HEK293 (cell line): ENCODE measurements at regions not wholly inside any gene's neighbourhood (a gene's known extent, or its start where the extent isn't known, plus 50 kb on each side); places are given as distances from the start of the nearest gene placed in this dataset.

Experiments used
- CTCF ChIA-PET: fragments of 350-600 bp; formaldehyde crosslinking; extraction: SDS; loops from one replicate; lab custom pipeline; 2021; ENCODE audit warnings: antibody characterized with exemption; lab: Yijun Ruan, JAX
- POLR2A ChIA-PET: fragments of 300-600 bp; formaldehyde crosslinking; extraction: SDS; loops from one replicate; lab custom pipeline; 2020; ENCODE audit warnings: antibody characterized with exemption, inconsistent platforms; lab: Yijun Ruan, JAX
- H3K27ac ChIP-seq: fragments of 200-500 bp; sonication (Bioruptor generic); 2 replicates; pipeline ENCODE4 v1.5.1; 2014; ENCODE audit warnings: low read depth, low read length, control low read depth, inconsistent platforms; ENCODE audit errors: extremely low read depth
- H3K36me3 ChIP-seq, 2 experiments: fragments of 200-500 bp in 1 of 2; sonication (Bioruptor generic) in 1 of 2; 1 replicate in 1 of 2; 2 replicates in 1 of 2; pipeline ENCODE4 v1.5.1; 2014 to 2017; ENCODE audit warnings: inconsistent platforms in 2 of 2, low read length in 2 of 2; ENCODE audit not compliant: control insufficient read depth in 2 of 2, insufficient read depth in 1 of 2
- H3K4me1 ChIP-seq: fragments of 200-500 bp; sonication (Bioruptor generic); 2 replicates; pipeline ENCODE4 v1.5.1; 2014; ENCODE audit warnings: mild to moderate bottlenecking, low read length, inconsistent platforms; ENCODE audit not compliant: control insufficient read depth, insufficient read depth
- H3K4me3 ChIP-seq: 2 replicates; pipeline ENCODE4 v1.5.1; 2011; ENCODE audit warnings: low read depth, mild to moderate bottlenecking, control low read depth, low read length, moderate library complexity
- H3K9me3 ChIP-seq: fragments of 200-500 bp; sonication (Bioruptor generic); 2 replicates; pipeline ENCODE4 v1.5.1; 2014; ENCODE audit warnings: low read depth, low read length, inconsistent platforms; ENCODE audit not compliant: control insufficient read depth, insufficient read depth
- FEZF1 ChIP-seq: fragments of 450-650 bp; formaldehyde crosslinking; IDR thresholded peaks from 2 replicates; pipeline ENCODE4 v1.5.1; 2016; ENCODE audit warnings: missing biosample characterization, missing genetic modification characterization
- HOXA7 ChIP-seq: sonication (generic); formaldehyde crosslinking; IDR thresholded peaks from 2 replicates; pipeline ENCODE4 v1.8.1; 2022; ENCODE audit warnings: missing genetic modification reagents, borderline replicate concordance
- HOXC10 ChIP-seq: sonication (generic); formaldehyde crosslinking; IDR thresholded peaks from 2 replicates; pipeline ENCODE4 v1.8.1; 2023; ENCODE audit warnings: mild to moderate bottlenecking, missing genetic modification reagents
- HOXD13 ChIP-seq: sonication (generic); formaldehyde crosslinking; IDR thresholded peaks from 2 replicates; pipeline ENCODE4 v1.8.0; 2022; ENCODE audit warnings: missing genetic modification reagents, borderline replicate concordance
- KLF9 ChIP-seq: fragments of 450-650 bp; formaldehyde crosslinking; IDR thresholded peaks from 2 replicates; pipeline ENCODE4 v1.5.1; 2016; ENCODE audit warnings: missing biosample characterization, missing genetic modification characterization, low read depth
- MZF1 ChIP-seq: fragments of 450-650 bp; formaldehyde crosslinking; IDR thresholded peaks from 2 replicates; pipeline ENCODE4 v1.5.1; 2017; ENCODE audit warnings: missing biosample characterization, missing genetic modification characterization, borderline replicate concordance
- RBAK ChIP-seq: fragments of 450-650 bp; formaldehyde crosslinking; IDR thresholded peaks from 2 replicates; pipeline ENCODE4 v1.5.1; 2016; ENCODE audit warnings: missing biosample characterization, missing genetic modification characterization
- SCRT1 ChIP-seq: fragments of 450-650 bp; formaldehyde crosslinking; IDR thresholded peaks from 2 replicates; pipeline ENCODE4 v1.5.1; 2016; ENCODE audit warnings: missing biosample characterization, missing genetic modification characterization, borderline replicate concordance
- SP2 ChIP-seq: fragments of 450-650 bp; formaldehyde crosslinking; IDR thresholded peaks from 2 replicates; pipeline ENCODE4 v1.5.1; 2016; ENCODE audit warnings: missing biosample characterization, missing genetic modification characterization
- SP7 ChIP-seq: fragments of 450-650 bp; formaldehyde crosslinking; IDR thresholded peaks from 2 replicates; pipeline ENCODE4 v1.5.1; 2016; ENCODE audit warnings: missing biosample characterization, missing genetic modification characterization
- TRIM28 ChIP-seq: IDR thresholded peaks from 2 replicates; pipeline ENCODE4 v1.6.1; 2011; ENCODE audit warnings: low read length, control low read depth, borderline replicate concordance
- ZBTB7A ChIP-seq: fragments of 450-650 bp; formaldehyde crosslinking; IDR thresholded peaks from 2 replicates; pipeline ENCODE4 v1.5.1; 2016; ENCODE audit warnings: low read depth, missing biosample characterization, missing genetic modification characterization
- ZFP69B ChIP-seq: fragments of 450-650 bp; formaldehyde crosslinking; IDR thresholded peaks from 2 replicates; pipeline ENCODE4 v1.5.1; 2016; ENCODE audit warnings: missing biosample characterization, missing genetic modification characterization
- ZNF10 ChIP-seq: fragments of 450-650 bp; formaldehyde crosslinking; IDR thresholded peaks from 2 replicates; pipeline ENCODE4 v1.5.1; 2017; ENCODE audit warnings: missing biosample characterization, missing genetic modification characterization
- ZNF23 ChIP-seq: fragments of 450-650 bp; formaldehyde crosslinking; IDR thresholded peaks from 2 replicates; pipeline ENCODE4 v1.5.1; 2016; ENCODE audit warnings: missing biosample characterization, missing genetic modification characterization, borderline replicate concordance
- ZNF239 ChIP-seq: fragments of 450-650 bp; formaldehyde crosslinking; IDR thresholded peaks from 2 replicates; pipeline ENCODE4 v1.5.1; 2016; ENCODE audit warnings: missing biosample characterization, missing genetic modification characterization
- ZNF274 ChIP-seq, 2 experiments: fragments of 200-500 bp in 1 of 2; fragments of 450-650 bp in 1 of 2; sonication (Bioruptor generic) in 1 of 2; formaldehyde crosslinking in 1 of 2; IDR thresholded peaks; 2 replicates each; pipeline versions ENCODE4 v1.5.1 to v1.6.1; 2014 to 2016; ENCODE audit warnings: borderline replicate concordance in 1 of 2, inconsistent platforms in 1 of 2, low read length in 1 of 2, missing biosample characterization in 1 of 2, missing genetic modification characterization in 1 of 2
- ZNF324 ChIP-seq: fragments of 450-650 bp; formaldehyde crosslinking; IDR thresholded peaks from 2 replicates; pipeline ENCODE4 v1.5.1; 2016; ENCODE audit warnings: missing biosample characterization, missing genetic modification characterization
- ZNF354C ChIP-seq: fragments of 450-650 bp; formaldehyde crosslinking; IDR thresholded peaks from 2 replicates; pipeline ENCODE4 v1.5.1; 2016; ENCODE audit warnings: missing biosample characterization, missing genetic modification characterization, low read depth, borderline replicate concordance
- ZNF37A ChIP-seq: fragments of 450-650 bp; IDR thresholded peaks from 2 replicates; pipeline ENCODE4 v1.5.1; 2018; ENCODE audit warnings: missing biosample characterization, missing genetic modification characterization
- ZNF404 ChIP-seq: fragments of 450-650 bp; formaldehyde crosslinking; IDR thresholded peaks from 2 replicates; pipeline ENCODE4 v1.5.1; 2017; ENCODE audit warnings: missing biosample characterization, missing genetic modification characterization
- ZNF521 ChIP-seq: fragments of 450-650 bp; formaldehyde crosslinking; IDR thresholded peaks from 2 replicates; pipeline ENCODE4 v1.5.1; 2017; ENCODE audit warnings: missing biosample characterization, mild to moderate bottlenecking, missing genetic modification characterization
- ZNF530 ChIP-seq: fragments of 450-650 bp; formaldehyde crosslinking; IDR thresholded peaks from 2 replicates; pipeline ENCODE4 v1.5.1; 2016; ENCODE audit warnings: low read depth, missing biosample characterization, missing genetic modification characterization
- ZNF544 ChIP-seq: fragments of 450-650 bp; formaldehyde crosslinking; IDR thresholded peaks from 2 replicates; pipeline ENCODE4 v1.5.0; 2017; ENCODE audit warnings: missing biosample characterization, missing genetic modification characterization
- ZNF624 ChIP-seq: fragments of 450-650 bp; formaldehyde crosslinking; IDR thresholded peaks from 2 replicates; pipeline ENCODE4 v1.5.1; 2017; ENCODE audit warnings: missing biosample characterization, missing genetic modification characterization
- ZNF629 ChIP-seq: fragments of 450-650 bp; formaldehyde crosslinking; IDR thresholded peaks from 2 replicates; pipeline ENCODE4 v1.5.1; 2017; ENCODE audit warnings: missing biosample characterization, missing genetic modification characterization
- ZNF654 ChIP-seq: fragments of 450-650 bp; formaldehyde crosslinking; IDR thresholded peaks from 2 replicates; pipeline ENCODE4 v1.5.1; 2016; ENCODE audit warnings: low read depth, missing biosample characterization, missing genetic modification characterization
- ZNF664 ChIP-seq: fragments of 450-650 bp; formaldehyde crosslinking; IDR thresholded peaks from 2 replicates; pipeline ENCODE4 v1.5.1; 2016; ENCODE audit warnings: missing biosample characterization, missing genetic modification characterization
- ZNF677 ChIP-seq: fragments of 450-650 bp; IDR thresholded peaks from 2 replicates; pipeline ENCODE4 v1.5.0; 2018; ENCODE audit warnings: missing biosample characterization, mild to moderate bottlenecking, missing genetic modification characterization, moderate library complexity
- ZNF791 ChIP-seq: fragments of 450-650 bp; formaldehyde crosslinking; IDR thresholded peaks from 2 replicates; pipeline ENCODE4 v1.5.1; 2016; ENCODE audit warnings: missing biosample characterization, missing genetic modification characterization
- ZSCAN30 ChIP-seq: fragments of 450-650 bp; IDR thresholded peaks from 2 replicates; pipeline ENCODE4 v1.5.1; 2018; ENCODE audit warnings: missing biosample characterization, mild to moderate bottlenecking, missing genetic modification characterization, moderate library complexity
- TF ChIP-seq, protein P1 (sequence below): fragments of 450-650 bp; formaldehyde crosslinking; IDR thresholded peaks from 2 replicates; pipeline ENCODE4 v1.5.1; 2017; ENCODE audit warnings: missing biosample characterization, missing genetic modification characterization
- TF ChIP-seq, protein P2 (sequence below): fragments of 450-650 bp; formaldehyde crosslinking; IDR thresholded peaks from 2 replicates; pipeline ENCODE4 v1.5.1; 2016; ENCODE audit warnings: missing biosample characterization, missing genetic modification characterization

DNA sequence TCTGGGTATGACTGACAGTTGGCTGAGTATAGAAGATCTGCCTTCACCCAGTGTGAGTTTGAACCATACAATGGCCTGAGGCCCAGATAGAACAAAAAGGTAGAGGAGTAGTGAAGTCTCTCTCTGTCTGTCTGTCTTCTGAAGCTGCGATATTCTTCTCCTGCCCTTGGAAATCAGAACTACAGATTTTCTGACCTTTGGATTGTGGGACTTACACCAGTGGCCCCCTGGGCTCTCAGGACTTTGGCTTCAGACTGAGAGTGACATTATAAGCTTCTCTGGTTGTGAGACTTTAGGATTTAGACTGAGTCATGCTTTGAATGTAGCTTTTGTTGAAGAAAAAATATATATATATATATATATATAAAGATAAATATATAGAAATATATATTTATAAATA lies 1235.0 kb upstream of the ADGRL4 start:
- no peaks in the 10 kb centered on the region for H3K36me3 ChIP-seq
- H3K27ac ChIP-seq, result no peak overlapping the region
- H3K4me1 ChIP-seq, result no peaks in the 10 kb centered on the region
- CTCF ChIA-PET, result interaction anchor here (0.7 kb wide), 1 partner anchor 22 kb away, joined by 3 read pairs; no protein-coding TSS in a partner anchor
- POLR2A ChIA-PET, result no interaction called here
- no peak overlapping the region for H3K4me3 ChIP-seq
- TF ChIP-seq, protein P1, sequence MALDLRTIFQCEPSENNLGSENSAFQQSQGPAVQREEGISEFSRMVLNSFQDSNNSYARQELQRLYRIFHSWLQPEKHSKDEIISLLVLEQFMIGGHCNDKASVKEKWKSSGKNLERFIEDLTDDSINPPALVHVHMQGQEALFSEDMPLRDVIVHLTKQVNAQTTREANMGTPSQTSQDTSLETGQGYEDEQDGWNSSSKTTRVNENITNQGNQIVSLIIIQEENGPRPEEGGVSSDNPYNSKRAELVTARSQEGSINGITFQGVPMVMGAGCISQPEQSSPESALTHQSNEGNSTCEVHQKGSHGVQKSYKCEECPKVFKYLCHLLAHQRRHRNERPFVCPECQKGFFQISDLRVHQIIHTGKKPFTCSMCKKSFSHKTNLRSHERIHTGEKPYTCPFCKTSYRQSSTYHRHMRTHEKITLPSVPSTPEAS (tag by site-specific recombination), result no peak
- TF ChIP-seq ZNF677 (tag by site-specific recombination) (no peak), HOXA7 (CRISPR knock-in tag) (no peak), ZNF624 (tag by site-specific recombination) (no peak), ZSCAN30 (tag by site-specific recombination) (no peak), ZNF654 (tag by site-specific recombination) (no peak), SP2 (no peak), ZNF239 (tag by site-specific recombination) (no peak), ZNF544 (tag by site-specific recombination) (no peak), SP7 (tag by site-specific recombination) (no peak), ZNF354C (tag by site-specific recombination) (no peak), ZFP69B (tag by site-specific recombination) (no peak), ZNF791 (tag by site-specific recombination) (no peak), ZNF530 (tag by site-specific recombination) (no peak), ZNF37A (tag by site-specific recombination) (no peak), ZNF404 (tag by site-specific recombination) (no peak), ZNF664 (tag by site-specific recombination) (no peak)
- TF ChIP-seq, protein P2, sequence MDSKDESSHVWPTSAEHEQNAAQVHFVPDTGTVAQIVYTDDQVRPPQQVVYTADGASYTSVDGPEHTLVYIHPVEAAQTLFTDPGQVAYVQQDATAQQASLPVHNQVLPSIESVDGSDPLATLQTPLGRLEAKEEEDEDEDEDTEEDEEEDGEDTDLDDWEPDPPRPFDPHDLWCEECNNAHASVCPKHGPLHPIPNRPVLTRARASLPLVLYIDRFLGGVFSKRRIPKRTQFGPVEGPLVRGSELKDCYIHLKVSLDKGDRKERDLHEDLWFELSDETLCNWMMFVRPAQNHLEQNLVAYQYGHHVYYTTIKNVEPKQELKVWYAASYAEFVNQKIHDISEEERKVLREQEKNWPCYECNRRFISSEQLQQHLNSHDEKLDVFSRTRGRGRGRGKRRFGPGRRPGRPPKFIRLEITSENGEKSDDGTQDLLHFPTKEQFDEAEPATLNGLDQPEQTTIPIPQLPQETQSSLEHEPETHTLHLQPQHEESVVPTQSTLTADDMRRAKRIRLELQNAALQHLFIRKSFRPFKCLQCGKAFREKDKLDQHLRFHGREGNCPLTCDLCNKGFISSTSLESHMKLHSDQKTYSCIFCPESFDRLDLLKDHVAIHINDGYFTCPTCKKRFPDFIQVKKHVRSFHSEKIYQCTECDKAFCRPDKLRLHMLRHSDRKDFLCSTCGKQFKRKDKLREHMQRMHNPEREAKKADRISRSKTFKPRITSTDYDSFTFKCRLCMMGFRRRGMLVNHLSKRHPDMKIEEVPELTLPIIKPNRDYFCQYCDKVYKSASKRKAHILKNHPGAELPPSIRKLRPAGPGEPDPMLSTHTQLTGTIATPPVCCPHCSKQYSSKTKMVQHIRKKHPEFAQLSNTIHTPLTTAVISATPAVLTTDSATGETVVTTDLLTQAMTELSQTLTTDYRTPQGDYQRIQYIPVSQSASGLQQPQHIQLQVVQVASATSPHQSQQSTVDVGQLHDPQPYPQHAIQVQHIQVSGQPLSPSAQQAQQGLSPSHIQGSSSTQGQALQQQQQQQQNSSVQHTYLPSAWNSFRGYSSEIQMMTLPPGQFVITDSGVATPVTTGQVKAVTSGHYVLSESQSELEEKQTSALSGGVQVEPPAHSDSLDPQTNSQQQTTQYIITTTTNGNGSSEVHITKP (tag by site-specific recombination), result no peak
- H3K9me3 ChIP-seq, result no peaks in the 10 kb centered on the region

DNA sequence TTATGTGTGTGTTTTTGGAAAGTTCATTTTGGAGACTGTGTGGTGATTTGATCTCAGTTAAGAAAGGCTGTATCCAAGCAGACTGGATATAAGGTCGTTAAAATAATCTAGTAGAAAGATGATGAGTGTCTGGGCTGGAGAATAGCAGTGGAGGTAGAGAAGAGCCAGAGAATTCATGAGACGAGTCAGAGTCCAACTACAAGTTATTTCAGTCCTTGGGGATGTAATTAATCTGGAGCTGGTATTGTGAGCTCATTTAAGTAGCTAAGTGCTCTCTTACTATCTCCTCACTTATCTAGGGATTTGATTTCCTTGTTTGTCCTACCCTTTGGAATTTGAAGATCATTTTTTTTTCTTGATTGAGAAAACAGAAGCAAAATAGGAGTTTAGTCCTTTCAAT lies 1219.0 kb upstream of the ADGRL4 start:
- no peak overlapping the region for H3K4me3 ChIP-seq
- CTCF ChIA-PET, result no interaction called here

DNA sequence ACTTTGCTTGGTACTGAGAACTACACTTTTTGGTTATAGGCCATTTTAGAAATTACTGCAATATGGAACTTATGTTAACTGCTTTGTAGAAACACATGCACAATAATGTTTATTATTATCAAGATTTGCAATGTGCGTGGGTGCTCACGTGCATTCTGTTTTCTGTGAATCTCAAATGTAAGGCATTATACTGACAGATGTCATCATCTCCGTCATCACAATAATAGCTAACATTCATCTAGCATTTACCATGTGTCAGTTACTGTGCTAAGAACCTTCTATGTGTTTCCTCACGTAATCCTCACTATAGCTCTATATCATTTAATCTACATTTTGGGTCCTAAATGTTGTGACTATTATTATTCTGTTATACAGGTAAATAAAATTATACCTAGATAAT lies 1214.8 kb upstream of the ADGRL4 start:
- ChIA-PET CTCF (interaction anchor here (0.5 to 0.7 kb wide), 2 partner anchors 25 to 653 kb away, joined by 3 read pairs; no protein-coding TSS in a partner anchor), POLR2A (no interaction called here)
- Histone ChIP-seq H3K9me3 (no peaks in the 10 kb centered on the region), H3K36me3 (no peaks in the 10 kb centered on the region), H3K4me1 (peaks cover 2% of the 10 kb centered on the region), H3K4me3 (no peak overlapping the region), H3K27ac (no peak overlapping the region)
- TF ChIP-seq ZNF10 (tag by site-specific recombination) (no peak), TRIM28 (no peak), ZNF629 (no peak), ZNF274 (IDR thresholded peaks at IDR 0.05; ENCODE audit: low read length) (no peak), ZNF274 (tag by site-specific recombination; IDR thresholded peaks at IDR 0.05; ENCODE audit: borderline replicate concordance) (no peak), SCRT1 (tag by site-specific recombination) (no peak), FEZF1 (tag by site-specific recombination) (no peak), KLF9 (tag by site-specific recombination) (no peak), ZBTB7A (tag by site-specific recombination) (no peak), ZNF324 (tag by site-specific recombination) (no peak), HOXD13 (CRISPR knock-in tag) (no peak), ZNF23 (tag by site-specific recombination) (no peak), ZNF624 (tag by site-specific recombination) (no peak), RBAK (no peak)

More for the DNA sequence above, 1219.0 kb upstream of the ADGRL4 start:
- TF ChIP-seq HOXC10 (CRISPR knock-in tag), result no peak
- TF ChIP-seq ZNF521, result no peak
- TF ChIP-seq MZF1, result peak; percentile 76; the same call in 1 of the 2 replicates
- Histone ChIP-seq H3K4me1 (peaks cover 2% of the 10 kb centered on the region; the same call in 1 of the 2 replicates), H3K36me3 (no peaks in the 10 kb centered on the region), H3K27ac (0 out of 2 replicates have a peak overlapping the region, but pooled peaks have one; percentile 4), H3K9me3 (no peaks in the 10 kb centered on the region)
- POLR2A ChIA-PET, result no interaction called here
